CD4-positive, alpha-beta T cell treated with Interferon gamma for 1 hour (primary cell): ENCODE measurements at regions not wholly inside any gene's neighbourhood (a gene's known extent, or its start where the extent isn't known, plus 50 kb on each side); places are given as distances from the start of the nearest gene placed in this dataset.

Experiments
- DNase-seq: peaks from one replicate; pipeline ENCODE4 v3.0.0-alpha.2; 2020

DNA sequence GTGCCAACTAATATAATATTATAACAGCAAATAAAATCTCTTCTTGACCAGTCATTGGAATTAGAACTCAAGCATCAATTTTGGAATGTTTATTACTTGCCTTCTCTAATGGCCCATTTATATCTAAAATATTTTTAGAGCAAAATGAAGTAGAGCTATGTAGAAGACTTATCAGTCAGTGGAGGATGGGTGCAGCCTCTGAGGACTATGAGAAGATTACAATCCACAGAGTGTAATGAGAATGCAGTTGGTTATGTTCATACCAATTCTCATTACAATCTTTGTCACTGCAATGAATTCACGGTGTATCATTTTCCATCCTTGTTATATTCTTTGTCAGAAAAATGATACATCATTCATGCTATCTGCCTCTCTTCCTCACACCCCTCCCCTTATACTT, 878.1 kb downstream of the CENPC start:
- DNase-seq = no peak

DNA sequence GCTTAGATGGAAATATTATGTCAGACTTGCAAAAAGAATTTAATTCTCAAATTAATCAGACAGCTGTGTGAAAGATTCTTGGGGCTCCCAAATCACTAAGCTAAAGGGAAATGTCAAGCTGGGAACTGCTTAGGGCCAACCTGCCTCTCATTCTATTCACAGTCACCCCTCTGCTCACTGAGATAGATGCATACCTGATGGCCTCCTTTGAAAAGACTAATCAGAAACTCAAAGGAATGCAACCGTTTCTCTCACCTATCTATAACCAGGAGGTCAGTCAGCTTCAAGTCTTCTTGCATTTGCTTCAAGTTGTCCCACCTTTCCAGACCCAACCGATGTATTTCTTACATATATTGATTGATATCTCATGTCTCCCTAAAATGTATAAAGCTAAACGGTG, 882.7 kb downstream of the CENPC start:
- no peak for DNase-seq

DNA sequence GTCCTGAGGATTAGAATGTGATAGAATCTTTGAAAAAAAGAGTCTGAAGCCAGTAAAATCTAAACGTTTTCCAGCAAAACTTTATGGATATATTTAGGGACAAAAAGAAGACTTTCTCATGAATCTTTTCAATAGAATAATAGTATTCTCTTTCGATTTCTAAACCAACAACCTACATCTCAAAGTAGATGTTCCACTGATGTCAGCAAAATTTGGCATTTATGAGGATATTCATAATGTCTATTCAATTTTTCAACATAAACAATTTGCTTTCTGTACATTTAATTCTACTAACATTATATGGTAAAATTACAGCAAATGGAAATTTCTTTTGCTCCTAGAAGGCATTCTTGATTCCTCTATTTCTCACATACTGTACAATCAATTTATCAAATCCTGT, 886.5 kb downstream of the CENPC start:
- no peak for DNase-seq

DNA sequence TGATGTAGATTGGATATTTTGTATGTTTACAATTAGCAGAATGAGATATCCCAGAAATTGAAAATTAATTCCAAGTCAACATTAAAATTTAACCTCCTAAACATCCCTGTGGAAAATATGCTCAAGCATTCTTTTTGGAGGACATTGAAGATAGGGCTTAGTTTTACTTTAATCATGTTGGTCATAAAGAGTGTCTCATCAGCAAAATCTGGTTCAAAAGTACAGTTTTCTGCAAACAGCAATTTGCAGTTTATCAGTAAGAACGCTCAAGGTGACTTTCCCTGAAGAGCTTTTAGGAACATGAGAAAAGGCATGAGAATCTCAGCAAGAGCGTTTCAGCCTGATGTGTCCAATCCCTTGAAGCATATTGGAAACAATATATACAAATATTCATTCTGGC, 889.8 kb downstream of the CENPC start:
- DNase-seq = no peak

DNA sequence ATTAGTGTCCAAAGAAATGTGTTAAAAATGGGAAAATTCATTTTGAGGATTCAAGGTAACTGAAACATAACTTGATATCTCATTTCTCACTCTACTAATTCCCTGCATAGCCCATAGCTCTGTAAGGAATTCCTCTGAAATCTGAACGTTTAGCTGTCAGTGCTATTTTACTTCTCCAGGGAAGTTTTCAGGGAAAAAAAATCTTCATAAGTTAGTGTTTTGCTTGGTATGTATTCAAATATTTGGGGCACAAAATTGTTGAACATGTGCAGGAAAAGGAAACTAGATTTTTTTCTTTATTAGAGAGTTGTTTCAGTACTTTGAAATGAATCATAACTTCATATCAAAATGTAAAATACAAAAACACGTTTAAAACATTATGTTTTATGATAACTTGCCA, 891.4 kb downstream of the CENPC start:
- no peak for DNase-seq

DNA sequence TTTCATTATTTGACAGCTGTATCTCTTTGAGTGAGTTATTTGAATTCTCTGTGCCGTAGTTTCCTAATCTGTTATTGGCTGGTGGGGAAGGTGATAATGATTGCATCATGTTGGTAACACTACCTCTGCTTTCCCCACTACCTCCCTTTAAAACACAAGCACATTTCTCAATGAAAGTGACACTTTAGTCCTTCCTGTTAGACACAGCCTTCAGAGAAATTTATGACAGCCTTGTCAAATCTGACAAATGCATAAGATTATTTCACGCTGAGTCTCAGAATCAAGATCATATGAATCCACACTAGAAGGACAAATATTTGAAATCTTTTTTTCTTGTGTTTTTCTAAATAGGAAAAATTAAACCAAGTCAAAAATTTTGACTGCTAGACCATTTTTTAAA, 896.1 kb downstream of the CENPC start:
- no peak for DNase-seq

DNA sequence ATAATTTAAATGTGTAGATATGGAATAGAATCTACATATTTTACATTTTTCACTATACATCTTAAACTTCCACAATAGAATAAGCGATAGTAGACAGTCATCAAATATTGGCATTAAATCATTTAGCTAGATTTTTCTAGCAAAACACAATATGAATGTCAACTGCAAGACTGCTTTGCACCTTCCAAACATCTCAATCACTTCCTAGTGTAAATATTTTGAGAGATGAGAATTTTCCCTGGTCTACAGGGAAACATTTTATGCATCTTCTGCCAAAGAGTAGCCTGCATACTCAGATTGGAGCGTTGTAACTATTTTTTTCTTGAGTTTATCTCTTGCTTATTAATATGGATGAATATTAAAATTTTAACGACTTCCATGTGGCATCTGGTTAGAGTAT, 897.4 kb downstream of the CENPC start:
- no peak for DNase-seq

DNA sequence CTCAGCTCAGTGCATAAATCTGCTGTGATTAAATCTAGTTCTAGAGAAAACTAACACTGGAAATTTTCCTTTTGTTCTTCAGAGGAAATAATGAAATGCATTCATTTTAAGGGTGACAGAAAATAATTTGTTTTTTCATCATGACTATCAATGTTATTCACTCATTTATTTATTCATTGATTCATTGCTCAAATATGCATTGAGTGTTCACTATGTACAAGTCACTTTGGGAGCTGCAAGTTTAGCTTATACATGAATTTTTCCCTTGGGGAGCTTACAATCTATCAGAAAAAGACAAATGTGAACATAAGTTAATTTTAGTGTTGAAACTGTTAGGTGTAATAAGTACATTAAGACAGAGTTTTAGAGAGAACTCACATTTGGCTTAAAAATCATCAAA, 897.8 kb downstream of the CENPC start:
- no peak for DNase-seq

DNA sequence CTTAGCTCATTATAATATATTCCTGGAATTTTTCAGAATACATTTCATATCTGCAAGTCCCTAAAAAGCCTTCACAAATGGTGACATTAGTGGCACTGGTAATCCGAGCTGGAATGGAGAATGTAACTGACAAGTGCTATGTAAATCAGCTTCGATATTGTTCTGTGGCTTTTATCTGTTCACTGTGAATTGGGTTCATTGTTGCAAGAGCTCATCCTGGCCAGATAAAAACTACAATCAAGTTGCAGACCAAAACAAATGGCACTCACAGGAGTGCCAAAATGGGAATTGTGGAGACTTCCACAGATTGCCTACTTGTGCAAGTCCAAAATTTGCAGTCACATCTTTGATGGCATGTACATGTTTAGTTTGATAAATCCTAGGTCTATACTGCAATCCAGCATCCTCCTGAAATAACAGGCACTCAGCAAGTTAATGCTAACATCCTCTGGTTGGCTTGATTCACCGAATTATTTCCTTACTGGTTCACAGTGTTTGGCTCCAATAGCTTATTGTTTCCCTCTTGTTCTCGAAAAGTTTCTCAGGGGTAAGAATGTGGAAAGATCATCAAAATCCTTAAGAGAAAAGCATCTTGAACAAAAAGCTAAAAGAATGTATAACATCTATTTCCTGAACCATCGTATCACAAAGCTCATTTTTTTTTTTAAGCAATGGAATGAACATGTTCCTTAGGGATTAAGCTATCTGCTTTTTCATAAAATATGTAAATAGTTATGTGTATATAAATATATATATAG, 904.9 kb downstream of the CENPC start:
- DNase-seq = no peak

DNA sequence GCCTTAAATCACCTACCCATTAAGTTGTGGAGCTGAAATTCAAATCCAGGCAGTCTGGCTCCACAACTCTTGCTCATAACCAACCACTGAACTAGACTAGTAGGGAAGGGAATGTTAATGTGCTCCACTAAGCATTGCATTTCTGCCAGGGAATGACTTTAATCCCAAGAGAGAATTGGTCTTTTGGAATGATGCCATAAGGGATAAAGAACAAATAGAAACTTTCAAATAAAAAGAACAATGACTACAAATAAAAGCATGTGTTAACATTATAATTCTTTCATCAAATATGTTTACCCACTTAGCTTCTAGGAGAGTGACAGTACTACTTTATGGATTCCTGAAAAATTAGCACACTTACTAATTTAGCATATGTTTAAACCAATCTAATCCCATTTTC, 905.9 kb downstream of the CENPC start:
- DNase-seq = no peak

DNA sequence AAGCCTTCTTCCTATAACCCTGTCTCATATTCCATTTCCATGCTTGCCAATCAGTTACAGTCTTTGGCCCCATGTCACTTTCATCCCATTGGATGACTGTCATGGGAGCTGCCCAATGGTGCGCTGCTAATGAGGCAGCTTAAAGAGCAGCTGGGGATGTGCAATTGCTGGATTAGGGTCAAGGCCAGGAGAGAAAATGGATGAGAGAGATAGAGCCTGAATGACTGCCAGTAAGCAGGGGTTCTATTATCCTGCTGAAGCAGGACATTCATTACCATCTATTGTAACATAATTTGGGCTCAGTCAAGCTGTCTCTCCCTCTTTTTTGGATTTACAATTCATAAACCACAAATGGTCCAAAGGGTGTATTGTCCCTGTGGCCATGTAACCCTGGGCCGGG, 909.0 kb downstream of the CENPC start:
- DNase-seq = no peak

DNA sequence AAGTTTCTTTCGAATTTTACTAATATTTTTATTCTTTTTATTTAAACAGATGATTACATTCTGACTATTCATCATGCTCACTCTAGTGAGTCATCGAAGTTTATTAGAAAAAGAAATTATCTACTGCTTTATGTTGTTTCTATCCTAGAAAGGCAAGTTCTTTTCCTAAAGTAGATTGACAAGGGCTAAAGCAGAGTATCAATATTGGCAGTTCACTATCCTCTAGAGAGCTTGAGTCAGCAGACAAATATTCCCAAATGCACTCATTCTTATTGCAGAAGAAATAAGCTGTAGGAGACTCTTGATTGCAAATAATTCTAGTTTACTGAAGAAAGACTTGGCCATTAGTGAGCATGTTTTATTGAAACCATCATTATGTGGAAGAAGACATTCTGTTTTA, 911.8 kb downstream of the CENPC start:
- no peak for DNase-seq

DNA sequence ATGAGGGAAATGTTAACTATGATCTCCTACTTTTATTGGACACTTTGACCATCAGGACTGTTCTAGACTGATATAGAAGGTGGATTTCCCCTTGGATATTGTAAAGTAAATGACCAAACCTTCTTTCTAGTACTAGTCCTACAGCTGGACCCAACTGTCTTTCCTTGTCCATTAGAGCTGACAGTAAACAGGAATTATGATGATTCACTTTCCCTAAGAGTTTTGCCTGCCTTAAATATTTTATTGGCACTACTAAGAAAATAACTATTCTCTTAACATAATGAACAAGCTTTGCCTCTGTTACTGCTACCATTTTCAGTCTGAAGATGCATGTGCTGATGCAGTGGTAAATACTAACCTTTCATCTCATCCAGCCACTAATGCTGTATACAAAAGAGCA, 915.4 kb downstream of the CENPC start:
- DNase-seq = no peak

DNA sequence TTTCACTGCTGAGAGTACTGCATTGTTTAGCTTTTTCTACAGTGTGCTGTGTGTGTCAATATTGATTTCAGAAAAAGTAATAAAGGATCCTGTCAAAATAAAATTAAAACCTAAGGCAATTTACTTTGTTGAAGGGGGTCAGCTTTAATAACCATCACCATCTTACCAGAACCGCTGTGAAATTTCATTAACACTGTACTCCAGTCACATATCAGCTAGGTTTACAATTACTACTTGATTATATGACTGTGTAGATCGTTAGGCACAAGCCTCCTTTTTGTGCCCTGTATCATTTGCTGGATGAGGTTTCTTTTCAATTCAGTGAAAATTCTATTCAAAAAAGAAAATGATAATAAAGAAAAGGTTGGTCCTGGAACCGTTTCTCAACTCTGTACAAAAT, 917.2 kb downstream of the CENPC start:
- no peak for DNase-seq

DNA sequence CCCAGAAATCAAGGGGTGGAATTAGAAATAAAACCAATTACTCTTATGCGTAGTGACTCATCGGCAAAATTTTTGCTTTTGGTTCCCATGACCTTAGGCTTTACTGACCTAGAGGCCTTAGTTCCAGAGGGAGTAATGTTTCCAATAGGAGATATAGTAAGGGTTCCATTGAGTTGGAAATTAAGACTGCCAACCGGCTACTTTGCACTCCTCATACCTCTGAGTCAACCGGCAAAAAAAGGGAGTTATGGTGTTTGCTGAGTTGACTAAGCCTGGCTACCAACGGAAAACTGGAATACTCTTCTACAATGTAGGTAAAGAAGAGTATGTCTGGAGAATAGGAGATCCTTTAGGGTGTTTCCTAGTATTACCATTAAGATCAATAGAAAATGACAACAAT, 919.8 kb downstream of the CENPC start:
- no peak for DNase-seq

DNA sequence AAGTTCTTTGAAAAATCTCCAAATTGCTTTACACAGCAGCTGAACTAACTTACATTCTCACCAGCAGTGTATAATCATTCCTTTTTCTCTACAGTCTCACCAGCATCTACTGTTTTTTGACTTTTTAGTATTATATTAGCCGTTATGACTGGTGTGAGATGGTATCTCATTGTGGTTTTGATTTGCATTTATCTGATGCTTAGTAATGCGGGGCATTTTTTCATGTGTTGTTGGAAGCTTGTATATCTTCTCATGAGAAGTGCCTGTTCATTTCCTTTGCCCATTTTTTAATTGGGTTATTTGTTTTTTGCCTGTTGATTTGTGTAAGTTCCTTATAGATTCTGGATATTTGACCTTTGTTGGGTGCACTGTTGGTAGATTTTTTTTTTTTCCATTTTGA, 931.7 kb downstream of the CENPC start:
- no peak for DNase-seq

DNA sequence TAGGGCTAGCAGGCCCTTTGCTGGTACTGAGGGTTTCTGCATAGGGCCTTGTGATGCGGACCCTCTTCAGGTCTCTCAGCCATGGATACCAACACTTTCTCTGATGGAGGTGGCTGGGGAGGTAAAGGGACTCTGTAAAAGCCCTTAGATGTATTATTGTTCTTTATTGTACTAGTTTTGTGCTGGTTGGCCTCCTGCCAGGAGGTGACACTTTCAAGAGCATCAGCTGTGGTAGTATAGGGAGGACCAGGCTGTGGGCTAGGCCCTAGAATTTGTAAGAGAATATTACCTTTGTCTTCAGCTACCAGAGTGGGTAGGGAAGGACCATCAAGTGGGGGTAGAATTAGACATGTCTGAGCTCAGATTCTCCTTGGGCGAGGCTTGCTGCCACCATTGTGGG, 936.3 kb downstream of the CENPC start:
- no peak for DNase-seq

DNA sequence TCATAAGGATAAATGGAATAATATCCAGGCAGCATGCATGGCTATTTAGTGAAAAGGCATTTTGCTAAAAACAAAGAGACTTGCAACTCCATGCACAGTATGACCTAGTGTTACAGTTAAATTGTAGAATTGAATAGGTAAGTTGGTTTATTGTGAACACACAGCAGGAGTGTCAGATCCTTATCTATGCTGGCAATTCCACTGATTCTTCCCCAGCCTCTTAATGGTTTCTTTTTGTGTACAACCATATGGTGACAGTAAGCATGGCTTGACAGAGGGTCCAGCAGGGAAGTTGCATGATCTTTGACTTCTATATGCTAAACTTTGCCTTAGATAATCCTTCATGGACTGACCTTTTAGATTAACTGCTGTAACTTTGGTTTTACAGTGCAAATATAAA, 936.6 kb upstream of the EPHA5 start:
- DNase-seq = no peak

DNA sequence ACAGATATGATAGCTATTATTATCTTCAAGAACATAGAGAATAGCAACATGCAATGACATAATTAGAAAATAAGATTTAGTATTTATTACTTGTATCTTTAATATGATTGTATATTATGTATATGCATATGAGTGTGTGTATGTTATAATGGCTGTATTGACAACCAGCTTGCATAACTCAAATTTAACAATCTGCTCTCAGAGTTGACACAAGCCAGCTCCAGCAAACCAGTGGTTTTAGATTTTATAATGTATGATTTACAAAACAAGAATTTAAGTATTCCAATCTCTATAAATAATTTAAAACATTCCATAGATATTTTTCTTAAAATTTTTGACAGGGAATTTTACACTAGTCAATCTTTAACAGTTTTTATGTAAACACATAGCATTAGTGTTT, 935.9 kb upstream of the EPHA5 start:
- DNase-seq = no peak

DNA sequence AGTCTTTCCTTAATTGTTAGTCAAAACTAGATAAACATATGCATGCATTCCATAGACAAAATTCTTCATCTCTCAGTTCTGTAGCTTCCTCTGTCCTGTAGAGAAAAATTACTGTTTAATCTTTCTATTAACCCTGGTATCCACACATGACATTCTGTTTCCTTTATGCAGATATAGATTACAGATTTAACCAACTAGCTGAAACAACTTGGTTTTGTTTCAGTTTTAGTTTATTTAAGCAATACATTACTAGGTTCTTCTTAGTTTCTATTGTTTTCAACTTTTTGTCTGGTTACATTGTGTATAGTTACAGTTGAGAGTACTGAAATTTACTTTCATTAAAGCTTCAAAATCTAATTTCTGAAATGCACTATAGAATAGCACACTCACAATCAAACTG, 933.9 kb upstream of the EPHA5 start:
- DNase-seq = no peak

DNA sequence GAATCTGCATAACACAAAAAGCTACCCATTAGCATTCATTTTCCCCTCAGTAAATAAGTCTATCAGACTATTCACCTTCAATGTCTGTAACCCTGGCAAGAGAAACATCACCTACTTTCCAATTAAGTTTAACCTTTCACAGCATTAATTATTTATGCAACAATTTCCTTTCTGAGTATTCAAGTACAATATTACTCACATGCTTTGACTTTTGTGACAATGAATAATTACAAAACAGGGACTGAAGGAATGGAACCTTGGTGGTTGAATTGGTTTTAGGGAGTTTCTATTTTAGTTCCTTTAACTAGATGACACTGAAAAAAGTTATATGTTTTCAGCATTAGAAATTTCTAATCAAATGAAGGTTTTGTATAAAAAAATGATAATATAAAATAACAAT, 932.3 kb upstream of the EPHA5 start:
- DNase-seq = no peak

DNA sequence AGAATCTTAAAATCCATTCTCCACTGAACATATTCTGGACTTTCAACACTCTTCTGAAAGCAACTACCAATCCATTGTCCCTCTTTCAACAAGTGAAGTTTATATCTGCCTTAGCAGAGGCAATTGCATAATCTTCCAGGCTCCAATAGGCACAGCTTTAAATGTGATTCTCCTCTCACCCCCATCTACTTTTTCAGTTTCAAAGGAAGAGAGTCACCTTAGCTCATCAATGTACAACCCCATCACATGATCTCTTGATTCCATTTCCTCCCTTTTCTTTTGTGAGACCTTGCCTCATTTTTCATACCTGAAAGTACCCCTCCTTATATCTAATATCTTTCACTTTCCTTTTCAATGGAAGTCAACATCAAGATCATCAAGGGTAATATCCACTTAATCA, 921.7 kb upstream of the EPHA5 start:
- DNase-seq = no peak

DNA sequence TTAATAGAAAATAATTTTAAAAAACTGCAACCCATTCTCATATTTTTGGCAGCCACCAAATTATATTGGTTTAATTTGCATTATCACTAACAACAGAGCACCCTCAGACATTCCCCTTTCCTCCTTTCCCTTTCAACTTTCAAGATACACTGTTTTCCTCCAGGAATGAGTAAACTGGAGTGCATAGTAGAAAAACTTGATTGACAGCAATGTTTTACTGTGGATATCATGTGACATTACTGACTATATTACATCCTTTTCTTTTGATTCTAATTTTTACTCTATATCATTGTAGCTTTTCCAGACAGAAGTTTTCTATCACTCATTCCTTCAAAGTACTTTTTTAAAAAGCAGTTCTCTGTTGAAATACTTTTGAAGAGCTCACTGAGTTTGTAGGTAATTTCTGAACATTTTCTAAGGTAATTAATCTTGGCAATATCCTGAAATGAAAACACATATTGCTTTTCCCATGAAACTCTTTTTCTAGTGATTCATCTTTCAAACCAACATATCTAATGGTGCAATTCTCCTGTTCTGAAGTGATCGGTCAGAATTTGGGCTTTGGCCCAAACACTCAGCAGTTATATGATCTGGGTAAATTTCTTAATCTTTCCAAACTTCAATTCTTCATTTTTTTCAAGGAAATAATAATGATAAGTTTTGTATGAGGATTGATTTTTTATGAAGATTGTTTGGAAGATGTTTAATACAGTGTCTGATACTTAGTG, 920.4 kb upstream of the EPHA5 start:
- DNase-seq = no peak

DNA sequence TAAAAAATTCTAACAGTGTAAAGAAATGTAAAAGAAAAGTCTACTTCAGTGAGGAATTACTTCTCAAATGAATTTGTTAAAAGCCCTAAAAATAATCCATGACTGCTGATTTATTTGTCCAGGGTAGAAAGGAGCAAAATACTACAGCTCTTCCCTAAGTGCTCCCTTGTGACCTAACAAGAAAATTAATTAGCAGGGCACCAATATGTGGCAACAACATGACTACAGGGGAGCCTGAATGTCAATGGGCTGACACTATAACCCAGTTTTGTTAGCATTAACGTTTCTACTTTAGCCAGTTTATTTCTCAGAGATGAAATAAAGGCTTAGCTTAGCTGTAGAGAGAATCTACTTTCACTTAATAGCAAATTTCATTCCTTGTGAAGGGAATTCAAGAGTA, 918.9 kb upstream of the EPHA5 start:
- DNase-seq = no peak

DNA sequence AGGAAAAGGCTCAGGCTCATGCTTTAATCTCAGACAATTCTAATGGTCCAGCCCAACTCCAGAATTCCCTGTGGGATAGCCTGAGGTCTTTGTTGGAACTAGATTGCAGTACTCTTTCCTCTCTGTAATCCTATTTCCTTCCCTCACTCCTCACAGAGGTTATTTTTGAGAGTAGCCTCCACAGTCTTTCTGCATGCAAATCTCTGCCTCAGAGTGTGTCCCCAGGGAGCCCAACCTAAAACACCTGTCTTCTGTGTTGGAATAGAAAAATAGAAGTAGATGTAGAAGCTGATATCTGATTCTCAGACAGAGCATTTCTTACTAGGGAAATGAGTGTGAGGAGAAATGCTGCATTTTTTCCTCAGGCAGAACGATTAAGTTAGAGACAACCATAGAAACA, 915.5 kb upstream of the EPHA5 start:
- DNase-seq = no peak
